Renal cortical epithelial cell (primary cell): ENCODE measurements at regions not wholly inside any gene's neighbourhood (a gene's known extent, or its start where the extent isn't known, plus 50 kb on each side); places are given as distances from the start of the nearest gene placed in this dataset.

Experiments used
- DNase-seq: peaks from one replicate; pipeline ENCODE4 v3.0.0-alpha.2; 2011; ENCODE audit warnings: low read depth

DNA sequence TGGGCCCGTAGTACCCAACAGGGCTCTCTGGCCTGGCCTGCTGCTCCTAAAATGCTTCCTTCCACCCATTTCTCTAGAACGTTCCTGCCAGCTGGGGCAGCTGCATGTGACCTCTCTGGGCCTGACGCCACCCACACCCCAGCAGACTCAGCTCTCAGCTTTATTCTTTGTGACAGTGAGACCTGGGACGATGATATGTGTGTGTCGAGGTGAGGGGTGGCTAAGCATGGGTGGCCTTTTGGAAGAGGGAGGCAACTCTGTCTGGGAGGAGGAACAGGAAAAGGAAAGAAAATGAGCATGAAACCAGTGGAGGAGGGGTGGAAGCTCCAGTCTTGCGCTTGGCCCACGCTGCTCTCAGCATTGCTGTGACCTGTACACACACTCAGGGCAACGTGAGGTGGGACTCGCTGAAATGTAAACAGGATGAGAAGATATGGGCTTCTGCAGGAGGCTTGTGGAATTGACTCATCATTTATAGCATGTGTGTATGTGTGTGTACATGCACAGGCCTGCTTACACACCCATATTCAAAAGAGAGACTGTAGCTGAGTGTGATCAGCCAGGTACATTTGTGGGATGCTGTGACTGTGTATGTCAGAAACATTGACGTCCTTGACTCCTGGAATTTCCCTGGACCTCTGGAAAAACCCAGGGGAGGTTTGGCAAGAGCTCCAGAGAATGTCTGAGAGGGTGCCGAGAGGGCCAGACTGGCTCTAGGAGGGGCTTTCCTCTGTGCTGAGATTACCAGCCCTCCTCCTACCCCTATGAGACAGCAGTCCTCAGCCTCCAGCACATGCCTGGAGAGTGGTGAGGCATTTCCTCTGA, 137.9 kb downstream of the PJA1 start:
- DNase-seq = peak; percentile 80

GRCh38 chrX:69025802-69026301, 139.4 kb downstream of the PJA1 start:
- peak; percentile 81 for DNase-seq

DNA sequence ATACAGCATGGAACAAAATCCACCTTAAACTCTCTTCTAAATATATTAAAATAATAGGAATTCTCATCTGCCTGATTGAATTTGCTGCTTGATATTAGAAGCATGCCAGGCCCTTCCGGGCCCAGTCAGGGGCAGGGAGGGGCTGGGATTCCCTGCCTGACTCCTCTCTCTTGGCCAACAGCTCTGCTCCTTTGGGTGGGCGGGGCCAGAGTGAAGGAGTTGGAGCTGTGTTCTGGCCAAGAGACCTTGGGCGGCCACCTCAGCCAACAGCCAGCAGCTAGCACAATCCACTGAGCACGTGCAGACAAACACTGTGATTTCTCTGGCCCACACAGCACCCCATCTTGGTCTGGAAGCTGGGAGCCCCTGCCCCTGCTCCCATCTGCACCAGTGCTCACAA, 140.3 kb downstream of the PJA1 start:
- DNase-seq = peak; percentile 27

DNA sequence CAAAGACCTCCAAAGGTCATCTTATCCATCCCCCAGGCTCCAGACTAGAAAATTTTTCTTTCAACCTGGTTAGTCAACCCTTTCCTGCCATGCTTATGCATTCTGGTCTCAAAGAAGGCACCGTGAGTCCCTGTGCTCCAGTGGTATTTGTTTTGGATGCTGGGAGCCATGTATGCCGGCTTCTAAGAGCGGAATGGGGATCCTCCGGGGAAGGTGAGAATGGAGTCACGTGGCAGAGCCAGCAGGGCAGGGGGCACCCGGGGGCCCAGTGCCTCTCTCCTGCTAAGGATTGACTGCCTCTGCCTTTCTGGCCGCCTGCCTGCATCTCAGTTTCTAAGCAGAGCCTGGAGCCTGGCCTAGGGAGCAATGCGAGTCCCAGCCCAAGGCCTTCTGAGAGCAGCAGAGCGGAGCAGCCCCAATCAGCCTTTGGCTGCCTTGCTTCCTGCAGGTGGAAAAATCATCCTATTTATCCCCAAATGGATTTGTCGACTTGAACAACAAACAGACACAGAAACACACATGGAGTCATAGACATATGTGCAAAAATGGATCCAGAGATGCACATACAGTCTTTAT, 141.0 kb downstream of the PJA1 start:
- no peak for DNase-seq

- DNase-seq = no peak
Measured at GRCh38 chrX:69022430-69022829, 142.8 kb downstream of the PJA1 start.

- DNase-seq = no peak
Measured at GRCh38 chrX:69021141-69021960, 143.9 kb downstream of the PJA1 start.

GRCh38 chrX:69020316-69020715, 144.9 kb downstream of the PJA1 start:
- DNase-seq = no peak

DNA sequence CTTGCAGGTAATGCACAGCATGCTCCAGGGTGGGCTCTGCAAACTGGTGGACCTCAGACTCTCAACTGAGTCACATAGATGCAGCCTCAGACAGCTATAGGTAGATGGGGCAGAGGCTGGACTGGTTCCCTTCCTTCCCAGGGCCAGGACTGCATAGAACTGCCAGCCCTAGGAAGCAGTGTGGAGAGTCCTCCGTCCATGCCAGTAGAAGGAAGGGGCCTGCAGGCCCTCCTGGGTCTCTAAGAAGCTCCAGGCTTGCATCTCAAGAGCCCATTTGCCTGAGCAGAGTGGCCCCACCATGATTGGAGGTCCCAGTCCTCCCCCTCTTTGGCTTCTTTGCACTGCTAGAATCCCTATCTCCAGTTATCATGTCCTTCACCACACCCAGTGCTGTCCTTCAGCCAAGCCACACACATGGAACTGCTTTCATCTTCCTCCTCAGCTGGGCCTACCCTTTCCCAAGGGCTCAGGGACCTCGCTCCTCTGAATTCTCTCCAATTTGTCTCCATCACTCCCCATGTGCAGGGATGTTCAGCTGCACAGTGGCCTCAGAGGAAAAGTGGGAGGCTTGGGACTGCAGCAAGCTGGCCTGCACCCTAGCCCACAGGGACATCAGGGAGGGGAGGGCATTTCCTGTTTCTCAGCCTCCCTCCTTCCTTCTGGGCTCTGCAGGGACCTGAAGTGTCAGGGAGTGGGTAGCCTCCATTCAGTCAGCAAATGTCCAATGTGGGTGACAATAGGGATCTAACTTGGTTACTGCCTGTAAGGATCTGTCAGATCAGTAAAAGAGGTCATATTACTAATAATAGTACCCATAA, 146.0 kb downstream of the PJA1 start:
- DNase-seq = no peak

DNA sequence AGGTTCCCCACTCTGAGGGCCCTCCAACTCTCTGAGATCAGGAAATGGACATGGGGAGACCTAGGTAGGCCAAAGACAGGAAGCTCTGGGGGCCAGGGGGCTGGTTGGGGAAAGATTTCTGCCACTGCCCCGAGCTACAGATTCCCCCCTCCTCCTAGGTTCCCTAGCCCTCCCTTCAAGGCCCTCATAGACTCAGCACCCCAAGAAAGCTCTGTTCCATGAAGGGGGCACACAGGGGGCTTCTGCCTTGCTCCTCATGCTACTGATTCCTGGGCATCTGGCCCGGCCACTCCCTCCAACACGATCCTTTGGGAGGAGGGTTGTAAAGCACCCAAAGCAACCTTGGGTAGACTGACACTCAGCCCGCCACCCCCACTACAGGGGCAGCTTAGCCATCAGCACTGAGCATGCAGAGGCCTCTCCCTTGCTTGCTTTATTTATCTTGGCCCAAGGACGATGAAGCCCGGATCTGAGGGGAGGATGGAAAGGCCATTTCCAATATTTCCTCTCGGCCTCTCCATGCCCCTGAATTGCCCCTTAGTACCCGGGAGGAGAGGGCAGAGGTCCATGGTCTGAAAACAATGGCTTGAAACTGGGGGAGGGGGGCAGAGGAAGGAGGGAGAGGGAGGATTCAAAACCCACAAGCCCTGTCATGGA, 146.7 kb downstream of the PJA1 start:
- no peak for DNase-seq

DNA sequence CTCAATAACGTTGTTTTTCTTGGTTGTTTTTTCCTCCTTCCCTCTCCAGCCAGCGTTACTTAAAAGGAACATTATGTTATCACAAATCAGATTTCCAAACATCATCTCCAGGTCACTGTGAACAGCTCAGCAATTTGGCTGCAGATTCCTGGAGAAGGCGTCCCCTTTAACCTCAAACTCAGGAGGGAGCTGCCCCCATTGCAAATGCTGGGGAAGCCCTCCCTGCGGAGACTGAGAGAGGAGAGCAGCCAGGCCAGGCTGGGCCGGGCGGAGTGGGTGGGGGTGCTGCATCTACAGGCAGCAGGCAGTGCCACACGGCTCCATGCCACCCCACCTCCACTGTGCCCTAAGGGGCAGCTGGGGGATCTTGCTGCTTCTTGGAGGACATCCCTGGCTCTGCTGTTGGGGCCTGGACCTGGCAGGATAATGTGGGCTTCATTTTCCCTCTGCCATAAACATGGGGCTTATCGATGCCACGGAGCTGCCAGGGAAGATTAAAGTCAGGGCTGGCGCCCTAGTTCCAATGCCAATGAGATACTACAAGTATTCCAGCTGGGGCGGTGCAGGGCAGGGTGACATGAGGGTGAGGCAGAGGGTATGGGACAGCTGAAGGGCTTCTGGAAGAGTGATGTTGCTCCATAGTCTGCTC, 148.8 kb downstream of the PJA1 start:
- no peak for DNase-seq

GRCh38 chrX:69015564-69016292, 149.5 kb downstream of the PJA1 start:
- DNase-seq = no peak

GRCh38 chrX:69015156-69015555, 150.1 kb downstream of the PJA1 start:
- no peak for DNase-seq

DNA sequence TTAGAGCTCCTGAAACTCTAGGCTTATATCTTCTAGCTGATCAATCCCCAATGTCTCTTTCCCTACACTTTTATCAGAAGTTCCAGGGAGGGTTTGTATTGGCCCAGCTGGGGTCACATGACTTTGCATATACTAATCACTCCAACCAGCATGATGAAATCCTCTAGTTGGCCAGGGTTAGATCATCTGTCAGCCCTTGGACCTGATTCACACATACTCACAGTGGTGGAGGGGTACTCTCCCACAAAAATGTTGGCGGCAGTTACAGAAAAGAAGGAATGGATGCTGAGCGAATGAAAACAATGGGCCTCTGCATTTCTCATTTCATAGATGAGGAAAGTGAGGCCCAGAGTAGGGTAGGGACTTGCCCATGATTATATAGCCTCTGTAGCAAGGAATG, 151.1 kb downstream of the PJA1 start:
- no peak for DNase-seq

- no peak for DNase-seq
Measured at GRCh38 chrX:69010339-69010738, 154.9 kb downstream of the PJA1 start.

- DNase-seq = no peak
Measured at GRCh38 chrX:69000877-69001276, 164.4 kb downstream of the PJA1 start.

DNA sequence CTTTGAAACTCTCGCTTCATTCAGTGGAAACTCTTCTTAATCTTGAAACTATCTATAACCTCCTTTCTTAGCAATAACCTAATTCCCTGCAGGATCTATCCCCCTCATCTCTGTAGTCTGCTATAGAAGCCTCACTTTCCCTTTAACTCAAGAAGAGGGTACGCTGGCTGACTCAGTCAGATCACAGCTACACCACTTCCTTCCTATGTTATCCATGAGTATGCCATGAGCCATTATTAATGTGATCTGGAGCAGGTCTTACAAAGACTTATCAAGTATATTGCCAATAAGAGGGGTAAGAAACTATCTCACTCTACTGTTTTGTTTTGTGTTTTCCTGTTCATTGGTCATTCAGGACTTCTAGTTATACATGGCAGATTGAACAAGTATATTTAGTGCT, 165.3 kb downstream of the PJA1 start:
- DNase-seq = no peak

DNA sequence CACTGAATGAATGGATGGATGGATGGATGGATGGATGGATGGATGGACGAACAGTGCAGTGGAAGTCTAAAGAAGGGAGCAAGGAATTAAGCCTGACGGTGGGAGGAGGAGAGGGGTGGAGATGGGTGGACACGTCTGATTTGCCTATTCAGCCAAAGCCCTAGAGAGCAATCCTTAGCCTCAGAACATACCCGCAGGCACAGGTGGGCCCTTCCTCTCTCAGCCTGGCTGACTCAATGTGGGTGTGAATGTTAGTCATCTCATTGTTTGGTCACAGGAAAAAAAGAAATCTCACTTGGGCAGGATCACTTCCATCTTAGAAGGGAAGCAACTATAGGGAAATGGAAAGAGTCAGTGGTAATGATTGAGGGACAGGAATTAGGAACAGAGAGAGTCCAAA, 165.9 kb downstream of the PJA1 start:
- DNase-seq = peak; percentile 75

DNA sequence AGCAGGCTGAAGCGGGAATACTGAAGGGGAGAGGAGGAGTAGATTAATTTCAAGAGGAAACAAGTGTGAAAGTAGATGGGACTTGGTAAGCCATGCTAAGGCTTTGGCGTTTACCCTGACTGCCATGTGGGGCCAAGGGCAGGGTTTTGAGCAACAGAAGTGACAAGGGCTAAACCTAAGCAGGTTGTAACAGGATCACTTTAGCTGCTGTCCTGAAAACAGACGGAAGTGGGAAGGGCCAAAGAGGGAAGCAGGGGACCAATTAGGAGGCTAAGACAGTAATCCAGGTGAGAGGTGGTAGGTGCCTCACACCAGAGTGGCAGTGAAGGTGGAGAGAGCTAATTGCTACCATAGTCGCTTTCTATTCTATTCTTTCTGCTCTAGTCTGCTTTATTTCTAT, 166.5 kb downstream of the PJA1 start:
- DNase-seq = no peak

DNA sequence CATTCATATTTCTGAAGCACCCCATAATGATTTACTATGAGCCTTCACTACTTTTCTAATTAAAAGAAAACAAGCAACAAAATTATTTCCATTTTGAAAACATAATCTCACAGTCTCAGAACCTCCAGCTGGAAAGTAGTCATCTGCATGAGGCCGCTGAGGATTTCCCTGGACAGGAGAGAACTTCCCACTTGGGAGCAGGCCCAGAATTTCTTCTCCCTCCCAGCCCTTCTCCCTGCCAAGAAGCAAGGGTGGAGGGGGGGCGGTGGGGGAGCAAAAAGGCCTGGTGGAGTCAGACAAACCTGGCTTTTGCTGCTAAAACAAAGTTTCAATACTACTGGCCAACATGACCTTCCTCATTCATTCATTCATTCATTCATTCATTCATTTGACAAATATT, 167.3 kb downstream of the PJA1 start:
- DNase-seq = no peak

GRCh38 chrX:68997511-68997910, 167.7 kb downstream of the PJA1 start:
- no peak for DNase-seq
